ENCODE measurements at regions not wholly inside any gene's neighbourhood (a gene's known extent, or its start where the extent isn't known, plus 50 kb on each side); places are given as distances from the start of the nearest gene placed in this dataset.

GRCh38 chr5:63812693-63813092 is 149.6 kb downstream of the HTR1A start:
- H3K27ac Mint-ChIP-seq = no peak overlapping the region
- H3K27me3 Mint-ChIP-seq (ENCODE audit: low read depth) = peaks cover 2% of the 10 kb centered on the region
- H3K36me3 Mint-ChIP-seq = peaks cover 6% of the 10 kb centered on the region
- no peak overlapping the region for H3K4me3 Mint-ChIP-seq
- peaks cover 28% of the 10 kb centered on the region for H3K9me3 Mint-ChIP-seq
- no peak for DNase-seq (ENCODE audit: low spot score in 2 of 2, unreplicated experiment in 2 of 2)
- TF ChIP-seq CTCF (IDR thresholded peaks at IDR 0.05; ENCODE audit: unreplicated experiment) = no peak
- peaks cover 6% of the 10 kb centered on the region for H3K4me1 Mint-ChIP-seq

- Mint-ChIP-seq H3K9me3 (peaks cover 28% of the 10 kb centered on the region), H3K27me3 (ENCODE audit: low read depth) (peaks cover 2% of the 10 kb centered on the region), H3K36me3 (peaks cover 6% of the 10 kb centered on the region), H3K4me3 (no peak overlapping the region), H3K4me1 (peaks cover 6% of the 10 kb centered on the region), H3K27ac (no peak overlapping the region)
- no peak for TF ChIP-seq CTCF (IDR thresholded peaks at IDR 0.05; ENCODE audit: unreplicated experiment)
- no peak for DNase-seq (ENCODE audit: low spot score in 2 of 2, unreplicated experiment in 2 of 2)
Measured at GRCh38 chr5:63811961-63812360, 150.3 kb downstream of the HTR1A start.

GRCh38 chr5:63811286-63811685 is 151.0 kb downstream of the HTR1A start:
- Mint-ChIP-seq H3K27me3 (ENCODE audit: low read depth) (peaks cover 2% of the 10 kb centered on the region), H3K4me1 (peaks cover 6% of the 10 kb centered on the region), H3K27ac (peak overlapping the region; percentile 44), H3K4me3 (no peak overlapping the region), H3K9me3 (peaks cover 25% of the 10 kb centered on the region), H3K36me3 (peaks cover 6% of the 10 kb centered on the region)
- TF ChIP-seq CTCF (IDR thresholded peaks at IDR 0.05; ENCODE audit: unreplicated experiment) = no peak
- no peak for DNase-seq (ENCODE audit: low spot score in 2 of 2, unreplicated experiment in 2 of 2)

- H3K36me3 Mint-ChIP-seq = no peaks in the 10 kb centered on the region
Measured at GRCh38 chr5:63805151-63805550, 157.1 kb downstream of the HTR1A start.

GRCh38 chr5:63803165-63803564 is 159.1 kb downstream of the HTR1A start:
- no peak for TF ChIP-seq CTCF (IDR thresholded peaks at IDR 0.05; ENCODE audit: unreplicated experiment)
- no peak overlapping the region for H3K4me3 Mint-ChIP-seq
- peaks cover 3% of the 10 kb centered on the region for H3K4me1 Mint-ChIP-seq
- peaks cover 10% of the 10 kb centered on the region for H3K9me3 Mint-ChIP-seq
- no peak for DNase-seq (ENCODE audit: low spot score in 2 of 2, unreplicated experiment in 2 of 2)
- no peak overlapping the region for H3K27ac Mint-ChIP-seq
- H3K27me3 Mint-ChIP-seq (ENCODE audit: low read depth) = peaks cover 4% of the 10 kb centered on the region
- no peaks in the 10 kb centered on the region for H3K36me3 Mint-ChIP-seq

More at GRCh38 chr5:63805151-63805550, 157.1 kb downstream of the HTR1A start:
- H3K27ac Mint-ChIP-seq = no peak overlapping the region
- TF ChIP-seq CTCF (IDR thresholded peaks at IDR 0.05; ENCODE audit: unreplicated experiment) = no peak
- no peak overlapping the region for H3K4me3 Mint-ChIP-seq
- no peak for DNase-seq (ENCODE audit: low spot score in 2 of 2, unreplicated experiment in 2 of 2)
- peaks cover 3% of the 10 kb centered on the region for H3K4me1 Mint-ChIP-seq
- peaks cover 4% of the 10 kb centered on the region for H3K27me3 Mint-ChIP-seq (ENCODE audit: low read depth)
- H3K9me3 Mint-ChIP-seq = no peaks in the 10 kb centered on the region

- Mint-ChIP-seq H3K4me1 (no peaks in the 10 kb centered on the region), H3K4me3 (no peak overlapping the region), H3K36me3 (peaks cover 2% of the 10 kb centered on the region), H3K27ac (no peak overlapping the region), H3K27me3 (ENCODE audit: low read depth) (no peaks in the 10 kb centered on the region), H3K9me3 (peaks cover 42% of the 10 kb centered on the region)
- DNase-seq (ENCODE audit: low spot score in 2 of 2, unreplicated experiment in 2 of 2) = no peak
- no peak for TF ChIP-seq CTCF (IDR thresholded peaks at IDR 0.05; ENCODE audit: unreplicated experiment)
Measured at GRCh38 chr5:63794979-63795378, 167.3 kb downstream of the HTR1A start.
